ENCODE measurements at regions not wholly inside any gene's neighbourhood (a gene's known extent, or its start where the extent isn't known, plus 50 kb on each side); places are given as distances from the start of the nearest gene placed in this dataset.

GRCh38 chr2:224190936-224191270, 151.8 kb upstream of the SERPINE2 start:
- TF ChIP-seq POLR2A (IDR thresholded peaks at IDR 0.05) (no peak), CTCF (IDR thresholded peaks at IDR 0.05) (no peak)

All from lower leg skin (tissue), 3 donors.